BJ (cell line): ENCODE measurements at regions not wholly inside any gene's neighbourhood (a gene's known extent, or its start where the extent isn't known, plus 50 kb on each side); places are given as distances from the start of the nearest gene placed in this dataset.

Source experiments
- CTCF ChIA-PET: fragments of 350-600 bp; formaldehyde crosslinking; extraction: SDS; loops from one replicate; lab custom pipeline; 2021; ENCODE audit warnings: antibody characterized with exemption, inconsistent platforms; lab: Yijun Ruan, JAX
- POLR2A ChIA-PET: fragments of 300-600 bp; sonication (Branson Sonifier 250); formaldehyde crosslinking; extraction: SDS; loops from one replicate; lab custom pipeline; 2021; ENCODE audit warnings: antibody characterized with exemption; lab: Charles Lee
- DNase-seq: peaks from one replicate; pipeline ENCODE4 v3.0.0-alpha.2; 2011; ENCODE audit warnings: low read depth
- H3K27me3 ChIP-seq: 2 replicates; pipeline ENCODE4 v1.6.0; 2011; ENCODE audit warnings: low read length; ENCODE audit not compliant: control insufficient read depth, insufficient read depth
- H3K36me3 ChIP-seq: 2 replicates; pipeline ENCODE4 v1.5.1; 2011; ENCODE audit warnings: low read length; ENCODE audit not compliant: control insufficient read depth, insufficient read depth
- H3K4me3 ChIP-seq: 2 replicates; pipeline ENCODE4 v1.5.1; 2011; ENCODE audit warnings: low read depth, mild to moderate bottlenecking, control low read depth, low read length
- CTCF ChIP-seq: IDR thresholded peaks from 2 replicates; pipeline ENCODE4 v1.5.1; 2011; ENCODE audit warnings: low read depth, mild to moderate bottlenecking, control low read depth, inconsistent platforms, low read length, moderate library complexity; ENCODE audit not compliant: insufficient read depth

GRCh38 chr7:88462799-88463198 lies 156.1 kb upstream of the STEAP4 start:
- ChIA-PET POLR2A (no interaction called here), CTCF (no interaction called here)
- no peak for TF ChIP-seq CTCF

GRCh38 chr7:88460650-88461049 lies 154.0 kb upstream of the STEAP4 start:
- TF ChIP-seq CTCF: no peak
- CTCF ChIA-PET: no interaction called here

More at GRCh38 chr7:88462799-88463198, 156.1 kb upstream of the STEAP4 start:
- no peak for DNase-seq
- H3K27me3 ChIP-seq: no peaks in the 10 kb centered on the region
- no peak overlapping the region for H3K4me3 ChIP-seq
- H3K36me3 ChIP-seq: no peaks in the 10 kb centered on the region

GRCh38 chr7:88458946-88459345 lies 152.3 kb upstream of the STEAP4 start:
- POLR2A ChIA-PET: no interaction called here
- DNase-seq: no peak
- Histone ChIP-seq H3K36me3 (no peaks in the 10 kb centered on the region), H3K27me3 (no peaks in the 10 kb centered on the region), H3K4me3 (no peak overlapping the region)
- CTCF ChIA-PET: no interaction called here
- no peak for TF ChIP-seq CTCF

More at GRCh38 chr7:88460650-88461049, 154.0 kb upstream of the STEAP4 start:
- no peak for DNase-seq
- POLR2A ChIA-PET: no interaction called here
- H3K27me3 ChIP-seq: no peaks in the 10 kb centered on the region
- H3K36me3 ChIP-seq: no peaks in the 10 kb centered on the region
- H3K4me3 ChIP-seq: no peak overlapping the region

GRCh38 chr7:88458279-88458678 lies 151.6 kb upstream of the STEAP4 start:
- no peak for TF ChIP-seq CTCF
- H3K4me3 ChIP-seq: no peak overlapping the region
- H3K27me3 ChIP-seq: no peaks in the 10 kb centered on the region
- no peak for DNase-seq
- H3K36me3 ChIP-seq: no peaks in the 10 kb centered on the region
- CTCF ChIA-PET: interaction anchor here (0.6 kb wide), 1 partner anchor 1299 kb away, joined by 3 read pairs; no protein-coding TSS in a partner anchor
- POLR2A ChIA-PET: no interaction called here

GRCh38 chr7:88457320-88457719 lies 150.6 kb upstream of the STEAP4 start:
- Histone ChIP-seq H3K27me3 (no peaks in the 10 kb centered on the region), H3K4me3 (no peak overlapping the region), H3K36me3 (no peaks in the 10 kb centered on the region)
- CTCF ChIA-PET: no interaction called here
- POLR2A ChIA-PET: no interaction called here
- DNase-seq: no peak
- no peak for TF ChIP-seq CTCF
